PC-3 (cell line): ENCODE measurements at regions not wholly inside any gene's neighbourhood (a gene's known extent, or its start where the extent isn't known, plus 50 kb on each side); places are given as distances from the start of the nearest gene placed in this dataset.

ENCODE experiments used
- ATAC-seq: fragments of 200-7000 bp; cut with Tn5 transposase; 2 replicates; pipeline ENCODE4 v1.9.1; 2020; ENCODE audit warnings: mild to moderate bottlenecking, moderate library complexity
- BruUV-seq: library from RNA; stranded (reverse); fragments of 400-500 nt; replicated peaks from 2 replicates; lab custom pipeline; 2021; lab: Mats Ljungman, UMichigan
- CTCF ChIA-PET: fragments of 300-600 bp; sonication (Branson Sonifier 250); formaldehyde crosslinking; loops from one replicate; lab custom pipeline; 2022; ENCODE audit warnings: antibody characterized with exemption; lab: Charles Lee
- POLR2A ChIA-PET: fragments of 300-600 bp; sonication (Branson Sonifier 250); formaldehyde crosslinking; loops from one replicate; lab custom pipeline; 2022; ENCODE audit warnings: antibody characterized with exemption; ENCODE audit not compliant: unreplicated experiment; lab: Charles Lee
- DNase-seq: peaks from one replicate; pipeline ENCODE4 v3.0.0-alpha.2; 2015
- H2AFZ ChIP-seq: fragments of 300-600 bp; sonication (generic); 2 replicates; pipeline ENCODE4 v1.6.0; 2016; ENCODE audit warnings: antibody characterized with exemption, low read length
- H3F3A ChIP-seq: fragments of 300-600 bp; sonication (generic); one replicate; pipeline ENCODE4 v1.6.0; 2017; ENCODE audit warnings: antibody characterized with exemption, low read length, control low read depth, mild to moderate bottlenecking; ENCODE audit not compliant: unreplicated experiment
- H3K27ac ChIP-seq: fragments of 300-600 bp; sonication (generic); 2 replicates; pipeline ENCODE4 v1.5.1; 2016; ENCODE audit warnings: mild to moderate bottlenecking, low read length
- H3K27me3 ChIP-seq: fragments of 300-600 bp; sonication (generic); 2 replicates; pipeline ENCODE4 v1.6.1; 2016; ENCODE audit warnings: low read length, mixed read lengths
- H3K36me3 ChIP-seq: fragments of 300-600 bp; sonication (generic); 2 replicates; pipeline ENCODE4 v1.6.1; 2016; ENCODE audit warnings: low read depth, mixed run types, low read length, mixed read lengths
- H3K4me1 ChIP-seq: fragments of 300-600 bp; sonication (generic); 2 replicates; pipeline ENCODE4 v1.5.1; 2016; ENCODE audit warnings: low read length; ENCODE audit not compliant: insufficient read depth
- H3K4me2 ChIP-seq: fragments of 300-600 bp; sonication (generic); 2 replicates; pipeline ENCODE4 v1.6.0; 2016; ENCODE audit warnings: low read length
- H3K4me3 ChIP-seq: fragments of 300-600 bp; sonication (generic); 2 replicates; pipeline ENCODE4 v1.5.1; 2016; ENCODE audit warnings: mild to moderate bottlenecking, low read length, mixed read lengths
- H3K79me2 ChIP-seq: fragments of 300-600 bp; sonication (generic); 2 replicates; pipeline ENCODE4 v1.6.1; 2017; ENCODE audit warnings: low read length, mixed read lengths
- H3K9ac ChIP-seq: fragments of 300-600 bp; sonication (generic); 2 replicates; pipeline ENCODE4 v1.6.0; 2016; ENCODE audit warnings: mild to moderate bottlenecking, low read length
- H3K9me2 ChIP-seq: fragments of 300-600 bp; sonication (generic); replicated peaks from 2 replicates; pipeline ENCODE4 v1.6.1; 2016; ENCODE audit warnings: mixed run types, low read length, mixed read lengths
- H3K9me3 ChIP-seq: fragments of 300-600 bp; sonication (generic); 2 replicates; pipeline ENCODE4 v1.6.1; 2016; ENCODE audit warnings: low read length, mixed read lengths
- H4K20me1 ChIP-seq: fragments of 300-600 bp; sonication (generic); 2 replicates; pipeline ENCODE4 v1.6.1; 2016; ENCODE audit warnings: low read length, mixed read lengths
- EZH2 ChIP-seq: fragments of 300-600 bp; sonication (generic); IDR thresholded peaks from one replicate; pipeline ENCODE4 v1.6.1; 2017; ENCODE audit warnings: antibody characterized with exemption, mild to moderate bottlenecking, low read length; ENCODE audit not compliant: unreplicated experiment
- EZH2phosphoT487 ChIP-seq: fragments of 300-600 bp; sonication (generic); IDR thresholded peaks from 2 replicates; pipeline ENCODE4 v1.6.1; 2018; ENCODE audit warnings: mild to moderate bottlenecking, antibody characterized with exemption, low read length, borderline replicate concordance
- intact Hi-C: fragments of 100-400 bp; cut with micrococcal nuclease; formaldehyde crosslinking; loops from 2 replicates; pipeline ENCODE4 v1.9.0; 2023
- TF ChIP-seq, protein P1 (sequence below): fragments of 300-600 bp; sonication (generic); conservative IDR thresholded peaks from 2 replicates; pipeline ENCODE4 v1.5.1; 2017; ENCODE audit warnings: antibody characterized with exemption, low read depth, mild to moderate bottlenecking, low read length

DNA sequence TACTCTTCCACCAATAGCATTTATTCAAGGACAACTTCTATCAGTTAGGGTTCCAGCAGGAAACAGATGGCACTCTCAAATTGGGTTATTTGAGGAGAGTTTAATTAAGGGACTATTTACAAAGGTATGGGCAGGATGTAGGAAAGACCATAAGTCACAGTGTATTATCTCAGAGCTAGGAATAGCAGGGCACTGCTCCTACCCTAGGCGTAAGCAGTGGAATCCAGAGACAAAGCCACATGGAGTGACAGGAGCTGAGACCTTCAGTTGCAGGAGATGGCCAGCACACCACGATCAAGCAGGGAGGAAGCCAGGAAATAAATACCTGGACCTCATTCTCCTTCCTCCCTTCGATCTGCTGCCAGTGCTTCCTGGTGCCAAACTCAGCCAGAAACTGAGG, 274.9 kb upstream of the SLC30A5 start:
- no peak overlapping the region for H3K27ac ChIP-seq
- ATAC-seq = no peak
- TF ChIP-seq EZH2 (no peak), EZH2phosphoT487 (no peak)
- TF ChIP-seq, protein P1, sequence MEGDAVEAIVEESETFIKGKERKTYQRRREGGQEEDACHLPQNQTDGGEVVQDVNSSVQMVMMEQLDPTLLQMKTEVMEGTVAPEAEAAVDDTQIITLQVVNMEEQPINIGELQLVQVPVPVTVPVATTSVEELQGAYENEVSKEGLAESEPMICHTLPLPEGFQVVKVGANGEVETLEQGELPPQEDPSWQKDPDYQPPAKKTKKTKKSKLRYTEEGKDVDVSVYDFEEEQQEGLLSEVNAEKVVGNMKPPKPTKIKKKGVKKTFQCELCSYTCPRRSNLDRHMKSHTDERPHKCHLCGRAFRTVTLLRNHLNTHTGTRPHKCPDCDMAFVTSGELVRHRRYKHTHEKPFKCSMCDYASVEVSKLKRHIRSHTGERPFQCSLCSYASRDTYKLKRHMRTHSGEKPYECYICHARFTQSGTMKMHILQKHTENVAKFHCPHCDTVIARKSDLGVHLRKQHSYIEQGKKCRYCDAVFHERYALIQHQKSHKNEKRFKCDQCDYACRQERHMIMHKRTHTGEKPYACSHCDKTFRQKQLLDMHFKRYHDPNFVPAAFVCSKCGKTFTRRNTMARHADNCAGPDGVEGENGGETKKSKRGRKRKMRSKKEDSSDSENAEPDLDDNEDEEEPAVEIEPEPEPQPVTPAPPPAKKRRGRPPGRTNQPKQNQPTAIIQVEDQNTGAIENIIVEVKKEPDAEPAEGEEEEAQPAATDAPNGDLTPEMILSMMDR = no peak

GRCh38 chr5:68821056-68821455, 272.8 kb upstream of the SLC30A5 start:
- H4K20me1 ChIP-seq = no peaks in the 10 kb centered on the region
- no TSS peak for BruUV-seq
- ATAC-seq = no peak
- H3K79me2 ChIP-seq = no peaks in the 10 kb centered on the region
- H3K27me3 ChIP-seq = no peaks in the 10 kb centered on the region
- H3K27ac ChIP-seq = no peak overlapping the region
- H2AFZ ChIP-seq = no peak overlapping the region
- no peaks in the 10 kb centered on the region for H3K36me3 ChIP-seq
- H3K9ac ChIP-seq = no peak overlapping the region
- no peak for DNase-seq
- TF ChIP-seq EZH2phosphoT487 (no peak), EZH2 (no peak)
- TF ChIP-seq, protein P1 = no peak
- no peak overlapping the region for H3K4me2 ChIP-seq
- H3K9me3 ChIP-seq = no peaks in the 10 kb centered on the region
- POLR2A ChIA-PET = no interaction called here
- CTCF ChIA-PET = no interaction called here
- no peaks in the 10 kb centered on the region for H3K9me2 ChIP-seq
- no peaks in the 10 kb centered on the region for H3F3A ChIP-seq
- H3K4me3 ChIP-seq = no peak overlapping the region
- no peaks in the 10 kb centered on the region for H3K4me1 ChIP-seq
- intact Hi-C loops = no loop called here

More for the DNA sequence above, 274.9 kb upstream of the SLC30A5 start:
- POLR2A ChIA-PET = no interaction called here
- Histone ChIP-seq H3K9me3 (no peaks in the 10 kb centered on the region), H3F3A (no peaks in the 10 kb centered on the region), H2AFZ (no peak overlapping the region), H3K9ac (no peak overlapping the region), H3K9me2 (no peaks in the 10 kb centered on the region), H3K79me2 (no peaks in the 10 kb centered on the region), H3K36me3 (no peaks in the 10 kb centered on the region), H3K4me2 (no peak overlapping the region), H3K4me3 (no peak overlapping the region), H3K4me1 (no peaks in the 10 kb centered on the region), H4K20me1 (no peaks in the 10 kb centered on the region), H3K27me3 (no peaks in the 10 kb centered on the region)
- DNase-seq = no peak
- CTCF ChIA-PET = no interaction called here
- intact Hi-C loops = no loop called here
- BruUV-seq = no TSS peak

DNA sequence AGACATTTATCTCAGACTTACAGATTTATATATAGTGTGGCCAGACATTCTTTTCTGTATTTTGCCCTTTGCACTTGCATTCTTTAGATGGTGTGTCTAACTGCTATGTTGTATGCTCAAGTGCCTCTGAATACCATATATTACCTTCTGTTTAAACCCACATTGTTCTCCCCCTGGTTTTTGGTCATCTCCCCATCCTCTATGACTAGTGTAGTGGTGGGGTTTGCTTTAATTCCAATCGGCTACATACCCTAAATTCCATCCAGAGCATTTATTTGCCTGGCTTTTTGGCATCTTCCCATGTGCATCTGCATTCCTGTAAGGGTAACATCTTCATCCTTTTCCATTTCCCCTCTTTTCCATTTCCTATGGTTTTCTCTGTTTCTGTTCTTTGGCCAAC, 271.0 kb upstream of the SLC30A5 start:
- no peak overlapping the region for H3K27ac ChIP-seq
- no peaks in the 10 kb centered on the region for H3F3A ChIP-seq
- H3K9ac ChIP-seq = no peak overlapping the region
- no peaks in the 10 kb centered on the region for H3K36me3 ChIP-seq
- no peaks in the 10 kb centered on the region for H3K79me2 ChIP-seq
- H3K4me2 ChIP-seq = no peak overlapping the region
- ATAC-seq (no peak), DNase-seq (no peak)
- H3K9me2 ChIP-seq = no peaks in the 10 kb centered on the region
- BruUV-seq = no TSS peak
- intact Hi-C loops = no loop called here
- H3K4me3 ChIP-seq = no peak overlapping the region
- H2AFZ ChIP-seq = no peak overlapping the region
- ChIA-PET POLR2A (no interaction called here), CTCF (no interaction called here)
- no peaks in the 10 kb centered on the region for H4K20me1 ChIP-seq
- no peaks in the 10 kb centered on the region for H3K4me1 ChIP-seq
- H3K9me3 ChIP-seq = no peaks in the 10 kb centered on the region
- TF ChIP-seq EZH2phosphoT487 = no peak
- TF ChIP-seq, protein P1 = no peak
- no peak for TF ChIP-seq EZH2
- H3K27me3 ChIP-seq = no peaks in the 10 kb centered on the region
